ENCODE measurements at regions not wholly inside any gene's neighbourhood (a gene's known extent, or its start where the extent isn't known, plus 50 kb on each side); places are given as distances from the start of the nearest gene placed in this dataset.

- H3K27ac ChIP-seq, result no peak overlapping the region
- TF ChIP-seq CTCF (IDR thresholded peaks at IDR 0.05), result no peak
- no peak for ATAC-seq
- no peaks in the 10 kb centered on the region for H3K4me1 ChIP-seq
- DNase-seq, result no peak
- no peaks in the 10 kb centered on the region for H3K36me3 ChIP-seq
- no peaks in the 10 kb centered on the region for H3K27me3 ChIP-seq (ENCODE audit: low read depth)
- H3K4me3 ChIP-seq, result no peak overlapping the region
- intact Hi-C loops (cut with DNase I), result no loop called here
- H3K9me3 ChIP-seq, result no peaks in the 10 kb centered on the region
Measured at GRCh38 chr1:218024211-218024720, 260.8 kb upstream of the RRP15 start.

- H3K4me3 ChIP-seq, result no peak overlapping the region
- no peaks in the 10 kb centered on the region for H3K9me3 ChIP-seq
- TF ChIP-seq CTCF (IDR thresholded peaks at IDR 0.05), result no peak
- intact Hi-C loops (cut with DNase I), result no loop called here
- DNase-seq, result no peak
- H3K27me3 ChIP-seq (ENCODE audit: low read depth), result no peaks in the 10 kb centered on the region
- H3K27ac ChIP-seq, result no peak overlapping the region
- ATAC-seq, result no peak
- no peaks in the 10 kb centered on the region for H3K36me3 ChIP-seq
- no peaks in the 10 kb centered on the region for H3K4me1 ChIP-seq
Measured at GRCh38 chr1:218025454-218025853, 259.6 kb upstream of the RRP15 start.

- DNase-seq (no peak), ATAC-seq (no peak)
- Histone ChIP-seq H3K9me3 (no peaks in the 10 kb centered on the region), H3K36me3 (no peaks in the 10 kb centered on the region), H3K27ac (no peak overlapping the region), H3K4me1 (no peaks in the 10 kb centered on the region), H3K27me3 (ENCODE audit: low read depth) (no peaks in the 10 kb centered on the region), H3K4me3 (no peak overlapping the region)
- intact Hi-C loops (cut with DNase I), result no loop called here
- no peak for TF ChIP-seq CTCF (IDR thresholded peaks at IDR 0.05)
Measured at GRCh38 chr1:218027152-218027551, 257.9 kb upstream of the RRP15 start.

- no peak for DNase-seq
- no peaks in the 10 kb centered on the region for H3K36me3 ChIP-seq
- no peak for ATAC-seq
- H3K4me1 ChIP-seq, result no peaks in the 10 kb centered on the region
- no peak overlapping the region for H3K4me3 ChIP-seq
- intact Hi-C loops (cut with DNase I), result no loop called here
- H3K27ac ChIP-seq, result no peak overlapping the region
- no peaks in the 10 kb centered on the region for H3K9me3 ChIP-seq
- no peaks in the 10 kb centered on the region for H3K27me3 ChIP-seq (ENCODE audit: low read depth)
- no peak for TF ChIP-seq CTCF (IDR thresholded peaks at IDR 0.05)
Measured at GRCh38 chr1:218030846-218031245, 254.2 kb upstream of the RRP15 start.

GRCh38 chr1:218031901-218032300 lies 253.2 kb upstream of the RRP15 start:
- H3K4me1 ChIP-seq, result no peaks in the 10 kb centered on the region
- no peaks in the 10 kb centered on the region for H3K27me3 ChIP-seq (ENCODE audit: low read depth)
- H3K27ac ChIP-seq, result no peak overlapping the region
- H3K36me3 ChIP-seq, result no peaks in the 10 kb centered on the region
- intact Hi-C loops (cut with DNase I), result no loop called here
- no peak for TF ChIP-seq CTCF (IDR thresholded peaks at IDR 0.05)
- no peak overlapping the region for H3K4me3 ChIP-seq
- ATAC-seq, result no peak
- DNase-seq, result no peak
- H3K9me3 ChIP-seq, result no peaks in the 10 kb centered on the region

GRCh38 chr1:218034468-218034867 lies 250.6 kb upstream of the RRP15 start:
- no peak overlapping the region for H3K4me3 ChIP-seq
- TF ChIP-seq CTCF (IDR thresholded peaks at IDR 0.05), result no peak
- ATAC-seq (no peak), DNase-seq (no peak)
- H3K4me1 ChIP-seq, result no peaks in the 10 kb centered on the region
- intact Hi-C loops (cut with DNase I), result no loop called here
- no peaks in the 10 kb centered on the region for H3K27me3 ChIP-seq (ENCODE audit: low read depth)
- H3K36me3 ChIP-seq, result no peaks in the 10 kb centered on the region
- H3K9me3 ChIP-seq, result no peaks in the 10 kb centered on the region
- H3K27ac ChIP-seq, result no peak overlapping the region

Data from lower lobe of right lung (tissue), 2 donors.